Astrocyte (in vitro differentiated cells and primary cell): ENCODE measurements at regions not wholly inside any gene's neighbourhood (a gene's known extent, or its start where the extent isn't known, plus 50 kb on each side); places are given as distances from the start of the nearest gene placed in this dataset.

ENCODE experiments used
- DNase-seq: peaks from one replicate; pipeline ENCODE4 v3.0.0-alpha.2; 2010; ENCODE audit warnings: low read depth
- FAIRE-seq: peaks from 2 replicates; lab custom pipeline; 2011; peaks lifted over from hg19 to GRCh38; lab: Jason Lieb, UNC
- H2AFZ ChIP-seq: 2 replicates; pipeline ENCODE4 v1.6.0; 2012; ENCODE audit warnings: low read depth, low read length, inconsistent platforms
- H3K27ac ChIP-seq: 2 replicates; pipeline ENCODE4 v1.5.1; 2011; ENCODE audit warnings: low read depth, low read length, inconsistent platforms
- H3K27me3 ChIP-seq: 2 replicates; pipeline ENCODE4 v1.6.0; 2011; ENCODE audit warnings: low read length, inconsistent platforms; ENCODE audit not compliant: insufficient read depth
- H3K36me3 ChIP-seq: 2 replicates; pipeline ENCODE4 v1.5.1; 2011; ENCODE audit warnings: low read length, inconsistent platforms; ENCODE audit not compliant: insufficient read depth
- H3K4me1 ChIP-seq: 2 replicates; pipeline ENCODE4 v1.5.1; 2011; ENCODE audit warnings: low read length, inconsistent platforms; ENCODE audit not compliant: insufficient read depth
- H3K4me2 ChIP-seq: 2 replicates; pipeline ENCODE4 v1.6.0; 2012; ENCODE audit warnings: low read length, inconsistent platforms
- H3K4me3 ChIP-seq: 2 replicates; pipeline ENCODE4 v1.5.1; 2011; ENCODE audit warnings: low read depth, mild to moderate bottlenecking, low read length, inconsistent platforms; ENCODE audit not compliant: insufficient read depth
- H3K79me2 ChIP-seq: 2 replicates; pipeline ENCODE4 v1.6.0; 2012; ENCODE audit warnings: mild to moderate bottlenecking, low read length, inconsistent platforms; ENCODE audit not compliant: insufficient read depth
- H3K9ac ChIP-seq: 2 replicates; pipeline ENCODE4 v1.6.0; 2012; ENCODE audit warnings: mild to moderate bottlenecking, low read length, inconsistent platforms
- H3K9me3 ChIP-seq: 2 replicates; pipeline ENCODE4 v1.5.1; 2012; ENCODE audit warnings: low read depth, mild to moderate bottlenecking, low read length, inconsistent platforms; ENCODE audit not compliant: insufficient read depth
- H4K20me1 ChIP-seq: 2 replicates; pipeline ENCODE4 v1.6.0; 2012; ENCODE audit warnings: low read length, inconsistent platforms; ENCODE audit not compliant: insufficient read depth
- H3K27ac Mint-ChIP-seq: one replicate; pipeline ENCODE4 v1.8.0; 2021; ENCODE audit warnings: mild to moderate bottlenecking, mixed read lengths; ENCODE audit not compliant: unreplicated experiment
- H3K27me3 Mint-ChIP-seq: one replicate; pipeline ENCODE4 v1.8.0; 2021; ENCODE audit warnings: low read depth, mixed read lengths; ENCODE audit not compliant: unreplicated experiment
- H3K36me3 Mint-ChIP-seq: one replicate; pipeline ENCODE4 v1.8.0; 2021; ENCODE audit warnings: low read depth, mixed read lengths; ENCODE audit not compliant: unreplicated experiment
- H3K4me1 Mint-ChIP-seq: one replicate; pipeline ENCODE4 v1.8.0; 2021; ENCODE audit warnings: low read depth, mixed read lengths; ENCODE audit not compliant: unreplicated experiment
- H3K4me3 Mint-ChIP-seq: one replicate; pipeline ENCODE4 v1.8.0; 2021; ENCODE audit warnings: mild to moderate bottlenecking, moderate library complexity, mixed read lengths; ENCODE audit not compliant: unreplicated experiment
- H3K9me3 Mint-ChIP-seq: one replicate; pipeline ENCODE4 v1.8.0; 2021; ENCODE audit warnings: mild to moderate bottlenecking, mixed read lengths; ENCODE audit not compliant: unreplicated experiment
- EZH2 ChIP-seq: IDR thresholded peaks from 2 replicates; pipeline ENCODE4 v1.6.1; 2012; ENCODE audit warnings: mild to moderate bottlenecking, low read length, inconsistent platforms; ENCODE audit not compliant: insufficient read depth
- TF ChIP-seq, protein P1 (sequence below): IDR thresholded peaks from 2 replicates; pipeline ENCODE4 v1.5.1; 2011; ENCODE audit warnings: low read depth, mild to moderate bottlenecking, inconsistent platforms, low read length, moderate library complexity; ENCODE audit not compliant: insufficient read depth

DNA sequence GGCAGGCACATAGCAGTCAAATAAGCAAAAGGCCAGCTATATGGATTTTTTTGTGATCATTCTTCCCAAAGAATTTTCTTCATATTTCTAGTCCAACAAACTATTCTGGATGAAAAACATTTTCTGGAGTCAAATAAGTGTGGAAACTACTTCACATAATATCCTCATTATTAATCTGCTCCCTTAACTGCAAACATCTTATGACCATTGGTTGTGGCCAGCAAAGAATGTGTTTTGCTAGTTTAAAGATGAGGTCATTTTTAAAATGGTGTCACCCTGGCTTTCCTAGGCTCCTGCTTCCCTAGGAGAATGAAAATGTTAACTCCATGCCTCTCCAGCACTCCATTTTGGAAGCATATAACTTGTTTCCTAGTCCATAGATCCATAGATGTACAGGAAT lies 118.8 kb downstream of the SST start:
- TF ChIP-seq, protein P1, sequence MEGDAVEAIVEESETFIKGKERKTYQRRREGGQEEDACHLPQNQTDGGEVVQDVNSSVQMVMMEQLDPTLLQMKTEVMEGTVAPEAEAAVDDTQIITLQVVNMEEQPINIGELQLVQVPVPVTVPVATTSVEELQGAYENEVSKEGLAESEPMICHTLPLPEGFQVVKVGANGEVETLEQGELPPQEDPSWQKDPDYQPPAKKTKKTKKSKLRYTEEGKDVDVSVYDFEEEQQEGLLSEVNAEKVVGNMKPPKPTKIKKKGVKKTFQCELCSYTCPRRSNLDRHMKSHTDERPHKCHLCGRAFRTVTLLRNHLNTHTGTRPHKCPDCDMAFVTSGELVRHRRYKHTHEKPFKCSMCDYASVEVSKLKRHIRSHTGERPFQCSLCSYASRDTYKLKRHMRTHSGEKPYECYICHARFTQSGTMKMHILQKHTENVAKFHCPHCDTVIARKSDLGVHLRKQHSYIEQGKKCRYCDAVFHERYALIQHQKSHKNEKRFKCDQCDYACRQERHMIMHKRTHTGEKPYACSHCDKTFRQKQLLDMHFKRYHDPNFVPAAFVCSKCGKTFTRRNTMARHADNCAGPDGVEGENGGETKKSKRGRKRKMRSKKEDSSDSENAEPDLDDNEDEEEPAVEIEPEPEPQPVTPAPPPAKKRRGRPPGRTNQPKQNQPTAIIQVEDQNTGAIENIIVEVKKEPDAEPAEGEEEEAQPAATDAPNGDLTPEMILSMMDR = no peak
- TF ChIP-seq EZH2 = no peak
- peaks cover 16% of the 10 kb centered on the region for H3K4me1 Mint-ChIP-seq
- no peaks in the 10 kb centered on the region for H3K9me3 Mint-ChIP-seq
- H3K4me1 ChIP-seq = no peaks in the 10 kb centered on the region
- H3K27ac ChIP-seq = peak overlapping the region; percentile 31
- H3K9ac ChIP-seq = no peak overlapping the region
- no peaks in the 10 kb centered on the region for H3K79me2 ChIP-seq
- no peaks in the 10 kb centered on the region for H4K20me1 ChIP-seq
- peak overlapping the region; percentile 20 for H3K4me2 ChIP-seq
- H3K27me3 Mint-ChIP-seq = no peaks in the 10 kb centered on the region
- H3K36me3 ChIP-seq = no peaks in the 10 kb centered on the region
- no peak overlapping the region for H3K4me3 ChIP-seq
- H3K27me3 ChIP-seq = peaks cover 2% of the 10 kb centered on the region
- H3K4me3 Mint-ChIP-seq = no peak overlapping the region
- DNase-seq = peak; percentile 68
- no peaks in the 10 kb centered on the region for H3K9me3 ChIP-seq
- H3K27ac Mint-ChIP-seq = peak overlapping the region; percentile 18
- FAIRE-seq = no peak
- H3K36me3 Mint-ChIP-seq = no peaks in the 10 kb centered on the region
- H2AFZ ChIP-seq = peak overlapping the region; percentile 61

DNA sequence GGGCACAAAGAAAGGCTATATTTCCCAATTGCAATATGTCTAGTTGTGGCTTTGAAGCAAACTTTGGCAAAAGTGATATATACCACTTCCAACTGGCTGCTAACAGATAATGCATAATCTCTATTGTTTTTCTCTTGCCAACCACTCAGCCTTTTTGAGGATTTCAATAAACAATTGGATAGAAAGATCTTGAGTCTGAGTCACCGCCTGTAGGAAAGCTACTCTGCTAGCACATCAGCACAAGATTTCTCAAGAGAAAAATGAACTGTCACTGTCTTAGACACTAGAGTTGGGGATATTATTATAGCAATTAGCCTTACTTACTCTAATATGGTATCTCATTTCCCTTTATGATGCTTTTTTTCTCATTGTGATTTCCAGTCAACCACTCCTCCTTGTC lies 119.7 kb downstream of the SST start:
- Histone ChIP-seq H4K20me1 (no peaks in the 10 kb centered on the region), H3K4me3 (no peak overlapping the region), H3K36me3 (no peaks in the 10 kb centered on the region), H3K79me2 (no peaks in the 10 kb centered on the region), H3K27ac (no peak overlapping the region), H3K9ac (no peak overlapping the region), H3K9me3 (no peaks in the 10 kb centered on the region), H3K27me3 (peaks cover 2% of the 10 kb centered on the region), H3K4me2 (no peak overlapping the region), H2AFZ (no peak overlapping the region), H3K4me1 (no peaks in the 10 kb centered on the region)
- H3K4me3 Mint-ChIP-seq = no peak overlapping the region
- TF ChIP-seq, protein P1 = no peak
- no peak for TF ChIP-seq EZH2
- H3K4me1 Mint-ChIP-seq = peaks cover 16% of the 10 kb centered on the region
- H3K27ac Mint-ChIP-seq = no peak overlapping the region
- no peaks in the 10 kb centered on the region for H3K9me3 Mint-ChIP-seq
- no peaks in the 10 kb centered on the region for H3K27me3 Mint-ChIP-seq
- no peaks in the 10 kb centered on the region for H3K36me3 Mint-ChIP-seq
- FAIRE-seq (no peak), DNase-seq (no peak)

DNA sequence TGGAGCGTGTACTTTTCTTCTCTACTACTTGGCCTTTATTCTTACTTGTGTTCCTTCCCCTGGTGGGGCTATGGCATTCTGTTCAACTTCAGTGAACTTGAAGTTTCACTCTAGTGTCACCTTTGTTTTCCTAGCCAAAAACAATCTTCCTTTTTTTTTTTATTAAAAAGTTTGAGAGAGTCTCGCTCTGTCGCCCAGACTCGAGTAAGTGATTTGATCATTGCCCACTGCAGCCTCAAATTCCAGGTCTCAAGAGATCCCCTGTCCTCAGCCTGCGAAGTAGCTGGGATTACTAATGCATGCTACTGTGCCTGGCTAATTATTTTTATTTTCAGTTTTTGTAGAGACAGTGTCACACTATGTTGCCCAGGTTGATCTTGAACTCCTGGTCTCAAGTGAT lies 124.8 kb downstream of the SST start:
- TF ChIP-seq, protein P1 = no peak
- H3K27me3 Mint-ChIP-seq = no peaks in the 10 kb centered on the region
- no peak overlapping the region for H3K27ac ChIP-seq

More for the DNA sequence above, 124.8 kb downstream of the SST start:
- Histone ChIP-seq H3K4me2 (no peak overlapping the region), H3K9me3 (no peaks in the 10 kb centered on the region), H3K27me3 (peaks cover 2% of the 10 kb centered on the region), H3K4me1 (no peaks in the 10 kb centered on the region), H3K36me3 (no peaks in the 10 kb centered on the region), H3K79me2 (no peaks in the 10 kb centered on the region), H2AFZ (no peak overlapping the region), H3K4me3 (no peak overlapping the region), H4K20me1 (no peaks in the 10 kb centered on the region), H3K9ac (no peak overlapping the region)
- Mint-ChIP-seq H3K27ac (no peak overlapping the region), H3K4me1 (peaks cover 5% of the 10 kb centered on the region), H3K9me3 (no peaks in the 10 kb centered on the region), H3K4me3 (no peak overlapping the region), H3K36me3 (no peaks in the 10 kb centered on the region)
- DNase-seq (no peak), FAIRE-seq (no peak)
